ENCODE measurements at regions not wholly inside any gene's neighbourhood (a gene's known extent, or its start where the extent isn't known, plus 50 kb on each side); places are given as distances from the start of the nearest gene placed in this dataset.

DNA sequence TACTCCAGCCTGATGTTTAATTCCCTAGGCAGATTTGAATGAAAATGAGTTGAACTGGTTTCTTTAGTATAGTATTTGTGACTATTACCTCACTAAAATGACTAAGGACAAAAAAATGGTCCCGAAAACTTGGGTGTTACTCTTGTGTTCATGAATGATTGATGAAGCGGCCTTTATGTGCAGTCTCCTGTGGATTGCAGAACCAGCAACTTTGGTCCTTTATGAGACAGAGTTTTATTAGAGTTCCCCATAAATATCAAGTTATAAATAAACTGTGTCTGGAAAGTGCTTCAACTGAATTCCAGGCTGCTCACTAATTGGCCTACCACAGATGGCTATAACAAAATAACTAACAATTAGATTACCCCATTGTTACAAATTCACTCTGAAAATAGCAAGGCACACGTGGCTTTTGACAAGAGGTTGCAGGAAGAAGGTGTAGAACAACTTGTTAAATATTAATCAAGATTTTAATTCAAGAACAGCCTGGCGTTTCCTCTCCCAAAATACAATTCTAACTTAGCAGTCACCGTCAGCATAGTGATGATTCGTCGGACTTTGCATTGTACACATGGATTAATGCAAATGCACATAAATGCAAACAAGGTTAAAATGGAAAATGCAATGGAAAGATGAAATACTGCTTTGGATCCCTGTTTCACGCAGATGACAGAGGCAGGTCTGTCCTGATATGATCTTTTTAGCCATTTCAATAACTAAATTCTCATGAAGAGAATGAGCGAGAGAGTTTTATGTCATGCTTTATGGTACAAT lies 567.3 kb upstream of the ZNF717 start:
- no peaks in the 10 kb centered on the region for H3K27me3 ChIP-seq (ENCODE audit: insufficient read depth, low read length, poor library complexity, severe bottlenecking)
- H3K9me3 ChIP-seq (ENCODE audit: insufficient read depth, low read depth, low read length) = no peaks in the 10 kb centered on the region
- H3K4me3 ChIP-seq (ENCODE audit: low read length, poor library complexity, severe bottlenecking) = no peak overlapping the region
- no peaks in the 10 kb centered on the region for H3K4me1 ChIP-seq (ENCODE audit: insufficient read depth, low read length, poor library complexity, severe bottlenecking)
- H3K36me3 ChIP-seq (ENCODE audit: insufficient read depth, low read length) = no peaks in the 10 kb centered on the region
- no peaks in the 10 kb centered on the region for H3K79me2 ChIP-seq (ENCODE audit: insufficient read depth, low read length)
- no peak overlapping the region for H2AFZ ChIP-seq (ENCODE audit: low read length)
- no peak overlapping the region for H3K9ac ChIP-seq (ENCODE audit: low read depth, low read length, poor library complexity, severe bottlenecking)
- H3K4me2 ChIP-seq (ENCODE audit: low read depth, low read length, poor library complexity, severe bottlenecking) = no peak overlapping the region
- H3K9me2 ChIP-seq (replicated peaks; ENCODE audit: low read depth, low read length) = no peaks in the 10 kb centered on the region
- no peaks in the 10 kb centered on the region for H4K20me1 ChIP-seq (ENCODE audit: insufficient read depth, low read length, poor library complexity, severe bottlenecking)
- no peaks in the 10 kb centered on the region for H3F3A ChIP-seq (ENCODE audit: low read depth)
- no peak for TF ChIP-seq EZH2phosphoT487 (IDR thresholded peaks at IDR 0.05; ENCODE audit: borderline replicate concordance)
- no peak for TF ChIP-seq CTCF (conservative IDR thresholded peaks at IDR 0.05; ENCODE audit: low read length)

DNA sequence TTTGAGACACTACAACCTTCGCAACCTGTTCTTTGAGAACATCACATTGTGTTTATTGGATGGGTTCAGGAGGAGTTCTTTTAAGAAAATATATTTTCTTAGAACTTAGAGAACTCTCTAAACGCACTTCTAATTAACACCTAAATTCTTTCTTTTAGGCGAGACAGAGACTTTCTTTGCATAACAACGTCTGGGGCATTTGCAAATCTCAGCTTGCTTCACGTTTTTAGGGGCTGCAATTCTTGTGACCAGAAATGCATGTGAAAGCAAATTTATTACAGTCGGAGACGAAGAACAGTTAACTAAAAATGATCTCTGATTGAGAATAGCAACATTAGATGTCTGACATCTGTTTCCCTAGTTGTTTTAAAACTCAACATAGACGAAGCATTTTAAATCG lies 568.3 kb upstream of the ZNF717 start:
- H3K4me3 ChIP-seq (ENCODE audit: low read length, poor library complexity, severe bottlenecking) = no peak overlapping the region
- TF ChIP-seq CTCF (conservative IDR thresholded peaks at IDR 0.05; ENCODE audit: low read length) = no peak
- TF ChIP-seq EZH2phosphoT487 (IDR thresholded peaks at IDR 0.05; ENCODE audit: borderline replicate concordance) = no peak
- no peaks in the 10 kb centered on the region for H3K79me2 ChIP-seq (ENCODE audit: insufficient read depth, low read length)
- no peak overlapping the region for H2AFZ ChIP-seq (ENCODE audit: low read length)
- H3K9ac ChIP-seq (ENCODE audit: low read depth, low read length, poor library complexity, severe bottlenecking) = no peak overlapping the region
- H3K9me3 ChIP-seq (ENCODE audit: insufficient read depth, low read depth, low read length) = no peaks in the 10 kb centered on the region
- no peaks in the 10 kb centered on the region for H3K9me2 ChIP-seq (replicated peaks; ENCODE audit: low read depth, low read length)
- H3F3A ChIP-seq (ENCODE audit: low read depth) = no peaks in the 10 kb centered on the region
- no peaks in the 10 kb centered on the region for H3K27me3 ChIP-seq (ENCODE audit: insufficient read depth, low read length, poor library complexity, severe bottlenecking)
- no peak overlapping the region for H3K4me2 ChIP-seq (ENCODE audit: low read depth, low read length, poor library complexity, severe bottlenecking)
- H4K20me1 ChIP-seq (ENCODE audit: insufficient read depth, low read length, poor library complexity, severe bottlenecking) = no peaks in the 10 kb centered on the region
- no peaks in the 10 kb centered on the region for H3K36me3 ChIP-seq (ENCODE audit: insufficient read depth, low read length)
- no peaks in the 10 kb centered on the region for H3K4me1 ChIP-seq (ENCODE audit: insufficient read depth, low read length, poor library complexity, severe bottlenecking)

DNA sequence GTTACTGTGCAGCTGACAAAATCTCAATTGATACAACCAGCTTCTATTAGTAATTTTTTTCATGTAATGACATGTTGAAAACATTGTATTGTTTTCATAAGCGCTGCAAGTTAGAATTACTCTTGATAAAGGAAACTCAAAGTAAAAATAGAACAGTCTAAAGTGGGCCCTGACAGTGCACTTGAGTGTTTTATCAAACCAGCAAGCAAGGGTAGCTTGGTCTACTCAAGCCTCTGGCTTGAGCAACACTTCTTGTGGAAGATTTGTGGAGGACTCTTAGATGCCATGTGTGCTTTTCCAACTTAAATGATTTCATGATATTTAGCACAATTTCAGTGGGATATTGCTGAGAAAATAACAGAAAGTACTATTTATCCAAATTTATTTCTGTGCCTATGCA lies 575.7 kb upstream of the ZNF717 start:
- H3K4me3 ChIP-seq (ENCODE audit: low read length, poor library complexity, severe bottlenecking) = no peak overlapping the region
- H3K9me3 ChIP-seq (ENCODE audit: insufficient read depth, low read depth, low read length) = no peaks in the 10 kb centered on the region
- no peaks in the 10 kb centered on the region for H3K36me3 ChIP-seq (ENCODE audit: insufficient read depth, low read length)
- H3K27me3 ChIP-seq (ENCODE audit: insufficient read depth, low read length, poor library complexity, severe bottlenecking) = no peaks in the 10 kb centered on the region
- H3K4me2 ChIP-seq (ENCODE audit: low read depth, low read length, poor library complexity, severe bottlenecking) = no peak overlapping the region
- no peaks in the 10 kb centered on the region for H3K9me2 ChIP-seq (replicated peaks; ENCODE audit: low read depth, low read length)
- TF ChIP-seq EZH2phosphoT487 (IDR thresholded peaks at IDR 0.05; ENCODE audit: borderline replicate concordance) (no peak), CTCF (conservative IDR thresholded peaks at IDR 0.05; ENCODE audit: low read length) (no peak)
- H2AFZ ChIP-seq (ENCODE audit: low read length) = no peak overlapping the region
- H3F3A ChIP-seq (ENCODE audit: low read depth) = no peaks in the 10 kb centered on the region
- no peaks in the 10 kb centered on the region for H3K79me2 ChIP-seq (ENCODE audit: insufficient read depth, low read length)
- no peak overlapping the region for H3K9ac ChIP-seq (ENCODE audit: low read depth, low read length, poor library complexity, severe bottlenecking)
- H4K20me1 ChIP-seq (ENCODE audit: insufficient read depth, low read length, poor library complexity, severe bottlenecking) = no peaks in the 10 kb centered on the region
- H3K4me1 ChIP-seq (ENCODE audit: insufficient read depth, low read length, poor library complexity, severe bottlenecking) = no peaks in the 10 kb centered on the region

Data from Loucy (cell line).